Activated CD4-positive, alpha-beta T cell treated with anti-CD3 and anti-CD28 coated beads for 4 hours (primary cell): ENCODE measurements at regions not wholly inside any gene's neighbourhood (a gene's known extent, or its start where the extent isn't known, plus 50 kb on each side); places are given as distances from the start of the nearest gene placed in this dataset.

ENCODE experiments used
- DNase-seq, 2 donors: peaks; one replicate each; pipeline ENCODE4 v3.0.0-alpha.2; 2020

DNA sequence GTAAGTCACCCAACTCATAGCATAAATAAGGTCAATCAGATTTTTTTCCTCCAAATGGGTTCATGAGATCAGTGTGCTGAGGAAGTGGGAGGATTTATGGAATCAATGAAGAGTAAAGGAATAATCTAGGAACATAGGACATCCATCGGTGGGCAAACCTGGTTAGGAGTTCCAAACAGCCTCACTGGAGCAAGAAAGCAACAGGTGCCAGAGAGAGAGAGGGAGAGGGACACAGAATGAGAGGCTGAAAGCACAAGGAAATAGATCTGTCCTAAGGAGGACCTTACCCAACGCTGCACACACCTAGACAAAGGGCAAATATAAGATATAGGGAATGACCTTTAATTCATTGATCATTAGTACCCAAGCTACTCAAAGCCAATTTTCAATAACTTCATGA, 119.5 kb upstream of the ANKRD1 start:
- DNase-seq, result no peak

- DNase-seq, result no peak
Observed at GRCh38 chr10:91042069-91042468, 121.2 kb upstream of the ANKRD1 start.

GRCh38 chr10:91043173-91043910, 122.5 kb upstream of the ANKRD1 start:
- DNase-seq, result no peak

- DNase-seq, result no peak
Observed at GRCh38 chr10:91046869-91047268, 126.0 kb upstream of the ANKRD1 start.

DNA sequence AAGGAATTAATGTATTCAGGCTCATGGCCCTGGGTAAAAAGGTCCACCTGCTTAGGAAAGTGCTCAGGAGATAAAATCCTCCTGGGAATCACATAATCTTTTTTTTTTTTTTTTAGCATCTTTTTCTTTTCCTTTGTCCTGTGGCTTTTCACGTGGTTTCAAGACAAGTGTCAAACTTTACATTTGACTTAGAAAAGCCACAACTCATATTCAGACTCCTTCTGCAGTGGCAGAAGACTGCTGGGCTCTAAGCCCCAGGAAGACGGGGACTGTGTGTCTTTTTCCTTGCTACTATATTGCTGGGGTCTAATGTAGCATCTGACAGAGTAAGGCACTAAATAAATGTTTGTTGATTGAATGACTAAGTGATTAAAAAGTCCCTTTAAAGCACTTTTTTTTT, 127.5 kb upstream of the ANKRD1 start:
- no peak for DNase-seq

GRCh38 chr10:91049296-91049987, 128.6 kb upstream of the ANKRD1 start:
- no peak for DNase-seq

DNA sequence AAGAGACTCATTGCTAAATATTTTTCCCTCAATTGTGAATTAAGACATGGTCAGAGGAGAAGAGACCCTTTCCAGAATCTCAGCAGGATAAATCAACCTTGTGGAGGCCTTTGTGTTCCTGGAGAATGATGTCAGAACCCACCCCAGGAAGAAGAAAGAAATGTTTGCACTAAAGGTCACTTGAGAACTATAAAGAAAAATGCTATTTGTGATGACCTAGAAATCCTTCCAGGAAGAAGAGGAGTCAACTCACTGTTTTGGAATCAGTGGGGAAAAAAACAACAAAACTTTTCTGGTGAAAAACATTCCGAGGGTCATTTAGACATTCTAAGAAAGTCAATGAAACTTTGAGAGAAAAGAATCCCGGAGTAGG, 129.1 kb upstream of the ANKRD1 start:
- no peak for DNase-seq

GRCh38 chr10:91050371-91051034, 129.6 kb upstream of the ANKRD1 start:
- DNase-seq, result no peak

GRCh38 chr10:91051829-91052228, 130.9 kb upstream of the ANKRD1 start:
- DNase-seq, result no peak

GRCh38 chr10:91054325-91054724, 133.4 kb upstream of the ANKRD1 start:
- DNase-seq, result no peak

- DNase-seq, result no peak
Observed at GRCh38 chr10:91061187-91061586, 140.3 kb upstream of the ANKRD1 start.

DNA sequence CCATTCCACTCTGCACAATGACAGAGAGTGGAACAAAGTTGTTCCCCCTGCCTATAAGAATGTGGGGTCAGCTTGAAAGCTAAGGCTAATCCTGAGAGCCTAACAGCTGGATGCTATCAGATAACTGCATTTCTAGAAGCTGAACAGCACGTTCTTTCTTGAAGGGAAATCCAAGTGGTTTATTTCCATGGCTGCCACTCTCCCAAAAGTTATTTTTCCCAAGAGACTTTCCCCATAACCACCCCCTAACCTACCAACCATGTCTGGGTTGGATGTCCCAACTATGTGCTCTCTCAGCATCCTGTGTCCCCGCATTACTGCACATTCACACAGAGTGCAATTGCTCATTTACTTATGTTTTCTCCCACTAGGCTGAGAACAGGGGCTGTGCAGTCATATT, 140.7 kb upstream of the ANKRD1 start:
- DNase-seq, result no peak

DNA sequence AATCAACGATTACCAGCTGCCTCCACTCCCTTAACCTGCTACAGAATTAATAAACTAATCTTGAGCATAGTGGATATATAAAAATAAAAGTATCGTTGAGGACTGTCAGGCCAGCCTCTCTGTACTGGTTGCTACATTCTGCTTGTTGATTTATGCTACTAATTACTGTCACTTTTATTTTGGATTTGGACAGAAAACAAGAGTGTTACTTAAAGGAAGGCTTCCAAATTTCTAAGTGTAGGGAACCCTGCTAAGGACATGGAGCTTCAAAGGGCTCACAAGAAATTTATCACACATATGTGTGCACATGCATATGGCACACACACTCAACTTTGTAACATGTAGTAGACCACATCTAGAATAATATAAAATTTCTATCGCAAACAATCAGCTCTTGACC, 141.2 kb upstream of the ANKRD1 start:
- no peak for DNase-seq

DNA sequence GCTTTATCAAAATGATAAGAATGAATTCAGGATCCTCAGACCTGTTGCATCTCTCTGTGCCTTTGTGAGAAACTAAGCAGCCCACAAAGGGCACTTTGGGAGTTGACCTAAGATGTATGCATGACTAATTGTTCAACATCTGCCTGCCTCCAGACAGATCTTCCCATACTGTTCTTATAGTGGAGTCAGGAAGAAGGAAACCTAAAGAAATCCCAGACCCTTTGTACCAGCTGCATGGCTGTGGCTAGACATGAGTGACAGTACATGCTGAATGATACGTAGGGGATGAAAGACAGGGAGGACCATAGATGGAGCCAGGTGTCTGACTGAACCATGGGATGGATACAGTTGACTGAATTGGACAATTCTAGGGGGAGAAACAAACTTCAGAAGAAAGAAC, 148.7 kb upstream of the PCGF5 start:
- no peak for DNase-seq

DNA sequence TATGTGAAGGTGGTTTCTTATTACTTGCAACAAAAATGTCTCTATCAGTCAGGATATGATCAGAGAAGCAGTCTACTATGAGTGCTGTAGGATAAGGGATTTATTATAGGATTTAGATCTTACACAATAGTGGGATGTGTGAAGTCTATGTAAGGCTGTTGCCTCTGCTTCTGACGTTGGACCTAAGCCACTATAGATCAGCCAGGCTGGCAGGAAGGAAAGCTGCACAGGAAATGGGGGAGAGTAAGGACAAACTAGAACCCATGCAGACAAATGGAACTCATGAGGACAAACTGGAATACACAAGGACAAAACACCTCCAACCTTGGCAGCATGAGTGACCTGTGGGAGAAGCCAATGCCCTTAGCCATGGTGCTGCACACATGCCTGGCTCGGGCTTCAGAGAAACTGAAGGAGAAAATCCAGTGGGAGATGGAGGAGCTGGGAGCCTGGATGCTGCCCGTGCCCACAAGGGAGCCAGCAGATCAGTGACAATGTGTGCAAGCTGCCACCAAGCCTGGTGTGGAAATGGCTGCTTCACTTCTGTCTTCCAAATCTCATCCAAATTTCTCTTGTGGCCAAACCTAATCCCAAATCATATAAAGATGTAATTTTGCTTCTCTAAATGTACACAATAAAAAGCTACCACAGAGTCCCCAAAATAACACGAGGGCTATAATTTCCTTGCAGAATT, 147.0 kb upstream of the PCGF5 start:
- no peak for DNase-seq

DNA sequence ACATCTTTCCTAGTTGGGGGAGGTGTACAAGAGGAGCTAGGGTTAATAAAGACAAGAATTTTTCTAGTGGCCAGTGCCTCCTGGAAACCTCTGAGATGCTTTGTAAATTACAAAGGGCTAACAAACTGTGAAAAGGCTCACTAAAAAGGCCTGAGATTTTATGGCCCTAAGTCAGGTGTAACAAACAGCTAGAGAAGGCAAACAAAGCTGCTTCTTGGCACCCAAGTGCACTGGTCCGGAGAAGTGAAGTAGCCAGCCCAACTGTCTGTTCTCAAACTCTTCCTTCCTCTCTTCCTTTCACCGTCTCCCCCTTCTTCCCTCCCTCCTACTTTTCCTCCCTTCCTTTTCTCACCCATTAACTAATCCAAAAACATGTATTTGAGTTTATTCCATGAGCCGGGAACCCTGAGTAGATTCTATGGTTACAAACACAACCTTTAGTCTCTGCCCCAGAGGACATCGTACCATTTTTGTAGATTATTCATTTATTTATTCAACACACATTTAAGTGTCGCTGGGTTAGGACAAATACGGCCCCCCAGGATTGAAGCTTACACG, 143.4 kb upstream of the PCGF5 start:
- no peak for DNase-seq

DNA sequence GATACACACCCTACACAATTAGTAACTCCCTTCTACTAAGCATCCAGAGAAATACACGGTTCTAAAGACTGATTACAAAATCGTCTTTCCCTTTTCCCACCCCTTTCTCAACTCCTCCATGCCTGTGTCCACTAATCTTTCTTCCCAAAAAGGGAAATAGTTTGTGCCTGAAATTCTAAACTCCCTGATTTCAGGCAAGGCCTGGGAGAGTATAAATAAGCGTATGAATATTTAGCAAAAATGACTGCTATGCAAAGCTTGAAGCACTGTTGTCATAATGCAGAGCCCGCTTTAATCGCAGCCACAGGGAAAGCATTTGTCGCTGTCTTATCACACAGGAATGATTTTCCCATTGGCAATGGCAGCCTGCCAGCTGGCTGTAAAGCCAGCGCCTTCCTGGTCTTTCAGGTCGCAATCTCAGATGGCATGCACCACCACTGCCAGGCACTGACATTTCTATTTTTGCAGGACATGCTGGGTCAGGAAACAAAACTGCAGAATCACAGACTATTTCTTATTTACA, 142.9 kb upstream of the PCGF5 start:
- no peak for DNase-seq

DNA sequence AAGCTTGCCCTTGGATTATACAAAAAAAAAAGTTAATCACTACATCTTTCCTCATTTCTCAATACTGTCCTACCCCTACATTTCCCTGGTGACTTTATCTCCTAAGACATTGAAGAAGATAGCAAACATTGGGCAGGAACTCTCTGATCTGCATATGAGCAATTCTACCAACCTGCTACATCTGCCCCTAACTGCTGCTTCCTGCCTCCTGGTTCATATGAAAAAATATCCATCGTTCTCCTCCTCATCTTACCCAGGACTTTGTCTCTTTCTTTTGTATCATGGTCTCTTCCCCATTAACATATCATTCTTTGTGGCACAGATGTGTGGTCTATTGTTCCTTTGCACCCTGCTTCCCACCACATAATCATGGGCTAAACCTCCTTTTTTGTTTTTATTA, 139.7 kb upstream of the PCGF5 start:
- no peak for DNase-seq

DNA sequence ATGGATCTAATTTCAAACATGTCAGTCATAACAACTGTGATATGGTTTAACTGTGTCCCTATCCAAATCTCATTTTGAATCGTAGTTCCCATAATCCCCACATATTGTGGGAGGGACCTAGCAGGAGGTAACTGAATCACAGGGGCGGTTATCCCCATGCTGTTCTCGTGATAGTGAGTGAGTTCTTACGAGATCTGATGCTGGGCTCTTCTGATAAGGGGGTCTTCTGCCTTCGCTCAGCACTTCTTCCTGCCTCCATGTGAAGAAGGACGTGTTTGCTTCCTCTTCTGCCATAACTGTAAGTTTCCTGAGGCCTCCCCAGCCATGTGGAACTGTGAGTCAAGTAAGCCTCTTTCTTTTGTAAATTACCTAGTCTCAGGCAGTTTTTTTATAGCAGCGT, 138.0 kb upstream of the PCGF5 start:
- DNase-seq, result no peak

- DNase-seq, result no peak
Observed at GRCh38 chr10:91088300-91089140, 131.9 kb upstream of the PCGF5 start.

- no peak for DNase-seq
Observed at GRCh38 chr10:91090761-91091529, 129.5 kb upstream of the PCGF5 start.
